Aorta (tissue), 5 donors: ENCODE measurements at regions not wholly inside any gene's neighbourhood (a gene's known extent, or its start where the extent isn't known, plus 50 kb on each side); places are given as distances from the start of the nearest gene placed in this dataset.

Source experiments
- ATAC-seq: fragments of 200-7000 bp; cut with Tn5 transposase; one replicate; pipeline ENCODE4 v1.9.1; 2022; ENCODE audit warnings: moderate library complexity; ENCODE audit not compliant: low FRiP score
- DNase-seq, 2 donors: peaks; one replicate each; pipeline ENCODE4 v3.0.0-alpha.2; 2020
- H3K27ac ChIP-seq, 2 donors: one replicate each; pipeline ENCODE4 v1.5.1; 2013; ENCODE audit warnings: low read length in 2 of 2, mild to moderate bottlenecking in 2 of 2, moderate library complexity in 2 of 2, control low read depth in 1 of 2, inconsistent platforms in 1 of 2, low read depth in 1 of 2
- H3K27me3 ChIP-seq, 2 donors: one replicate each; pipeline ENCODE4 v1.6.1; 2013; ENCODE audit warnings: control low read depth in 1 of 2, low read length in 1 of 2, mild to moderate bottlenecking in 1 of 2, moderate library complexity in 1 of 2; ENCODE audit not compliant: insufficient read depth in 2 of 2, control insufficient read depth in 1 of 2
- H3K36me3 ChIP-seq, 2 donors: one replicate each; pipeline ENCODE4 v1.6.1; 2013; ENCODE audit warnings: control low read depth in 1 of 2, low read length in 1 of 2, mild to moderate bottlenecking in 1 of 2; ENCODE audit not compliant: insufficient read depth in 2 of 2, control insufficient read depth in 1 of 2
- H3K4me1 ChIP-seq, 2 donors: one replicate each; pipeline ENCODE4 v1.6.1; 2013; ENCODE audit warnings: low read length in 2 of 2, control low read depth in 1 of 2, mild to moderate bottlenecking in 1 of 2, moderate library complexity in 1 of 2; ENCODE audit not compliant: insufficient read depth in 2 of 2, control insufficient read depth in 1 of 2
- H3K4me3 ChIP-seq, 2 donors: one replicate each; pipeline ENCODE4 v1.5.1; 2013; ENCODE audit warnings: low read length in 2 of 2, control low read depth in 1 of 2, mild to moderate bottlenecking in 1 of 2
- H3K9me3 ChIP-seq: one replicate; pipeline ENCODE4 v1.6.1; 2013; ENCODE audit warnings: mild to moderate bottlenecking, low read length; ENCODE audit not compliant: control insufficient read depth
- WGBS, 2 donors: extraction: QIAGEN DNeasy Blood & Tissue Kit; methylation state at CpG; one replicate each; pipeline ENCODE4 v1.1.7; 2013; 5-methylcytosine and 5-hydroxymethylcytosine counted together
- intact Hi-C, 2 donors: fragments of 100-400 bp; cut with DNase I; formaldehyde crosslinking; loops; one replicate each; pipeline versions ENCODE4 v1.14.2 to v1.15.0; 2022
- donor health status: healthy with polysubstance abuse.
- donor health status: Bipolar disorder and iron deficiency.
- donor health status: DM: no; HTN: no; CAD: no.
- donor health status: DM: no; HTN: no; CAD: no.
- donor health status: DM: yes; HTN: yes; CAD: no.

DNA sequence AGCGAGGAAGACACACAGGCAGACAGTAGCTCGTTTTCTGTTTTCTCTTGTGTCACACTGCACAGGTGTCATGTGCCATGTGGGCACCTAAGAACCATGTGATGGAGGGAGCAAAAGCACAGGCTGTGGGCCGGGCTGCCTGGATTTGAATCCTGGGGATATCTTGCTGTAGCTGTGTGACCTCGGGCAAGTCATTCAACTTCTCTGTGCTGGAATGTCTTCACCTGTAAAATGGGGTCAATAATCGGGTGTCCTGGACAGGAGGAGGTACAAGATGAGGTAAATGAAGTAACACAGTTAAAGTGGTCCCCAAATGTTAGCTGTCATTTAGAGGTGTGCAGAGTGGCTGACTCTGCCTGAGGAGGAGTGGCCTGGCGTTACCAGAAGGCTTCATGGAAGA, 246.9 kb downstream of the RPS24 start:
- intact Hi-C loops = no loop called here
- Histone ChIP-seq H3K9me3 (no peaks in the 10 kb centered on the region), H3K27me3 (no peaks in the 10 kb centered on the region), H3K4me3 (no peak overlapping the region), H3K4me1 (no peaks in the 10 kb centered on the region), H3K27ac (no peak overlapping the region), H3K36me3 (no peaks in the 10 kb centered on the region)
- ATAC-seq = no peak
- 94 to 95% methylated on average over 6 of the region's 6 CpGs for WGBS, 2 donors
- no peak for DNase-seq

DNA sequence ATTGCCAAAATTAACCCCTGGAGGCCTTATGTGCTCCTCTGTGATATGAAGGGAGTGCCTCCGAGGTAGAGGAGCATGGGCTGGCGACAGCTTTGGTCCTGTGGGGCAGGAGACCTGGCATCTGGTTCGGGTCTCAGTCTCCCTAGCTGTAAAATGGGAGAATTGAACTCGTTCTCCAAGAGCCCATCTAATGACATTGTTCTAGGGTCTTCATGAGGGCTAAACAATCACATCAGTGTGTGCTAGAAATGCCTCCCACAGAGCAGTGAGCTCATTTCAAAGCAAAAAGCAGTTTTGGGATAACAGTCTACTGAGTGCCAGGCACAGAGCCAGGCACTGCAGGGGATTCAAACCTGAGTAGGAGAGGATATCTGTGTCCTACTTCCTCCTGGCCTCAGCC, 248.0 kb downstream of the RPS24 start:
- 97 to 99% methylated on average over 4 of the region's 4 CpGs for WGBS, 2 donors

DNA sequence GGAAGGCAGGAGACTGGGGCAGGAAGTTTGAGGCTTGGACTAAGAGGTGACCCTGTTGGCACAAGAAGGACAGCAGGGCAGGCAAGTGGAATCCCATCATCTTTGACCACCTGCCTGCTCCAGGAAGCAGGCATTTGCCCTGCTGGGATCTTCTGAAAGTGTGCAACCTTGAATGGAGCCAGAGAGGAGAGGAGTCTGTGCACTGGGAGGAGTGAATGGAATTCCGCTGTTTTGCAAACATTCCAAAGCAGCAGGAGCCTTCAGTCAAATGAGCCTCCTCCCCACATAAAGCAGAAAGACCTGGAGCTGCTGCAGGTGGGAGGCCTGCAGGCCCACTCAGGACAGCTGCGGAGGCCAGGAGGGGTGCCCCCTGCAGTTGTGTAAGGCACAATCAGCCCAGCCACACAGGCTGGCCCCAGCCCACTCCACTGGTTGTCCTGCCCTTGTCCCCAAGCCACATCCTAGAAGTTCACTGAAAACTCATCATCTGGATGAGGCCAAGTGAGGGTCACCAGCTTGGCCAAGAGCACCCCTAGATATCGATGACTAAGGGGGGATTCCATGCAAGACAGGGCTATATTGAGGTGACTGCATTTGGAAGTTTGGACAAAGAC, 249.5 kb downstream of the RPS24 start:
- no peak for ATAC-seq
- Histone ChIP-seq H3K27ac (no peak overlapping the region), H3K4me3 (no peak overlapping the region), H3K9me3 (no peaks in the 10 kb centered on the region), H3K36me3 (no peaks in the 10 kb centered on the region), H3K4me1 (no peaks in the 10 kb centered on the region), H3K27me3 (no peaks in the 10 kb centered on the region)
- intact Hi-C loops = no loop called here
- no peak for DNase-seq
- WGBS, 2 donors = 96 to 99% methylated on average over 3 of the region's 3 CpGs

More for the DNA sequence above, 248.0 kb downstream of the RPS24 start:
- no peaks in the 10 kb centered on the region for H3K4me1 ChIP-seq
- no peaks in the 10 kb centered on the region for H3K27me3 ChIP-seq
- no peak overlapping the region for H3K27ac ChIP-seq
- H3K9me3 ChIP-seq = no peaks in the 10 kb centered on the region
- intact Hi-C loops = no loop called here
- no peaks in the 10 kb centered on the region for H3K36me3 ChIP-seq
- H3K4me3 ChIP-seq = no peak overlapping the region
- ATAC-seq (no peak), DNase-seq (no peak)

DNA sequence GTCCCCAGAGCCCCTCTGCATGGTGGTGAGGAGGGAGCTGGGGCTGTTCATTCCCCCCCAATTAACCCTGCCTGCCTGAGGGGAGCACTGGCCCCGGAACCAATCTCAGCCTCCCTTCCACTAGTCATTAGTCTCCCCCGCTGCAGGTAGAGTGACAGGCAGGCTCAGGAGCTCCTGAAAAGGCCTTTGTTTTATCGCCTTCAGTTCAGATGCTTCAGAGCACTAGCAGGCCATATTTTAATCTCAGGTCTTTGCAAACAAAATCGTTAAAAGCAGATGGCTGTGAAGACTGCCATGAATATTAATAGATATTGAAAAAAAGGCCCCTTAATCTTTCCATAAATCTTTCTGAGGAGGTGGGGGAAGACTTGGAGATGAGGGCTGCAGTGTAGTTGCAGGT, 250.7 kb downstream of the RPS24 start:
- no peaks in the 10 kb centered on the region for H3K4me1 ChIP-seq
- no peaks in the 10 kb centered on the region for H3K9me3 ChIP-seq
- no peaks in the 10 kb centered on the region for H3K27me3 ChIP-seq
- 87 to 88% methylated on average over 4 of the region's 4 CpGs for WGBS, 2 donors
- intact Hi-C loops = no loop called here
- no peaks in the 10 kb centered on the region for H3K36me3 ChIP-seq
- DNase-seq (peak in 1 of 2 donors; percentile 13), ATAC-seq (no peak)
- H3K4me3 ChIP-seq = no peak overlapping the region
- no peak overlapping the region for H3K27ac ChIP-seq

DNA sequence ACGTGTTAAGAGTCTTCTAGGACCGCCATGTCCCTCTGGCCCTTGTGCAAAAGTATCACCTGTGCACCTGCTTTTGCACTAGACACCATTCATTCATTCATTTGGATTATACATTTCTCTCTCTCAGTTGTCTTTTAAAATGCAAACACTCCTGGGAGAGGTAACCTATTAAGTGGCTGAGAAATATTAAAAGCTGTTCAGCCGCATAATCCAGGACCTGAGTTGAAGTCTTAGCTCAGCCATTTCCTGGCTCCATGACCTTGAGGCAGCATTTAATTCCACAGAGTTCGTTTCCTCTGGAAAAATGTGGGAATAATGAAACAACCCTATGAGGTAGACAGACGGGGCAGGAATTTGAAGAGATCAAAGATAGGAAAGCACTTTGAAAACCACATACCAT, 251.6 kb downstream of the RPS24 start:
- Histone ChIP-seq H3K4me3 (no peak overlapping the region), H3K36me3 (no peaks in the 10 kb centered on the region), H3K27me3 (no peaks in the 10 kb centered on the region), H3K27ac (no peak overlapping the region), H3K4me1 (no peaks in the 10 kb centered on the region), H3K9me3 (no peaks in the 10 kb centered on the region)
- DNase-seq (no peak), ATAC-seq (no peak)
- intact Hi-C loops = no loop called here
- 69 to 96% methylated on average over 5 of the region's 5 CpGs for WGBS, 2 donors

DNA sequence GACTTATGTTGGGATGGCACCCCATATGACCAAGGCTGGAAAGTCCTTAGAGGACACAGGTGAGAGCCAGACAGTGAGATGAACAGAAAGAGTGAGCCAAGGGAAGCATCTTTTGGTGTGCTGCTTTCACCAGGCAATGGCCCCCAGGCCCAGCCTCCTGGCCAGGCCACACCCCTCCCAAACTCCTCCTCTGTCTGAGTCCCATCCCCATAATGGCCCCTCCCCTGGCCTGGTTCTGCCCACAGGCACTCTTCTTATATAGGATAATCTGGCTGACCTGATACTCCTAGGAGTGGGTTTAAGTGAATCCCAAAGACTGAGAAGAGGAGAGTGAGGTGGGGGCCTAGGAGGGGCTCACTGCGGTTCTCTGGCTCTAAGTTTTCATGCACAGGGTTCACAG, 252.5 kb downstream of the RPS24 start:
- H3K27me3 ChIP-seq = no peaks in the 10 kb centered on the region
- no peak overlapping the region for H3K4me3 ChIP-seq
- H3K4me1 ChIP-seq = no peaks in the 10 kb centered on the region
- DNase-seq (peak in 1 of 2 donors; percentile 17), ATAC-seq (no peak)
- H3K27ac ChIP-seq = no peak overlapping the region
- H3K9me3 ChIP-seq = no peaks in the 10 kb centered on the region
- no peaks in the 10 kb centered on the region for H3K36me3 ChIP-seq
- intact Hi-C loops = no loop called here
- WGBS, 2 donors = 12 to 48% methylated on average over 1 of the region's 1 CpG

DNA sequence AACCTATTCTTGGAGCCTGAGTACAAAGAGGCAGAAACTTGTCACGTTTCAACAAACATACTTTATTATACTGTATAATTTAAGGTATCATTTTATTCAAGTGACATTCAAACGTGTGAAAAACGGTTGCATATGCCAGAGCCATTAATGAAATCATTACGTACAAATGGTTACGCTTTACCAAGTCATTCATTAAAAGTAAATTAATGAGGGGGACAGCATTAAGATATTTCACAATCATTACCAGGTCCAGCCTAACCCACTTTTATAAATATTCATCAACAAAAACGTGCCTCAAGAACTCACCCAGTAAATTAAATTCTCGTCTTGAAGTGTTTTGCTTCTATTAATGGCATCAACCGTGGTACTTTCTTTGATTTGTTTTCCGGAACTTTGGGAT, 253.0 kb downstream of the RPS24 start:
- ATAC-seq (no peak), DNase-seq (no peak)
- no peaks in the 10 kb centered on the region for H3K27me3 ChIP-seq
- no peak overlapping the region for H3K4me3 ChIP-seq
- H3K27ac ChIP-seq = no peak overlapping the region
- no peaks in the 10 kb centered on the region for H3K9me3 ChIP-seq
- WGBS, 2 donors = 70 to 73% methylated on average over 9 of the region's 9 CpGs
- intact Hi-C loops = no loop called here
- no peaks in the 10 kb centered on the region for H3K36me3 ChIP-seq
- H3K4me1 ChIP-seq = no peaks in the 10 kb centered on the region

DNA sequence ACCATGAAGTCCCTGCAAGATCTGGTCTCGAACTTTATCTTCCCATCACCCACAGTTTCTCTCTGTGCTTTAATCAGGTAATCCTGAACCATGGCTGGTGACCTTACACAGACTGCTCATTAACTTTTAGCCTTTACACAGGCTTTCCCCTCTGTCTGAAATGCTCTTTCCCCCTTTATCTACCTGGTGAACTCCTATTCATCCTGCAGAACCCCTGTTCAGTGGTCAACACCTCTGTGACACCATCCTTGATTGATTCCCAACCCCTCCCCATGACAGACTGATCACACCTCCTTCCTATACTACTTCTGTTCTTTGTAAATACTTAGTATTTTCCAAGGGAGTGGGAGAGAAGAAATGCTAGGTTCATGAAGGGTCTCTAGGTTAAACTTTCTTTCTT, 254.0 kb downstream of the RPS24 start:
- intact Hi-C loops = no loop called here
- WGBS, 2 donors = 95 to 96% methylated on average over 1 of the region's 1 CpG
- no peaks in the 10 kb centered on the region for H3K27me3 ChIP-seq
- DNase-seq = no peak
- no peaks in the 10 kb centered on the region for H3K36me3 ChIP-seq
- no peak for ATAC-seq
- no peak overlapping the region for H3K4me3 ChIP-seq
- H3K4me1 ChIP-seq = no peaks in the 10 kb centered on the region
- H3K27ac ChIP-seq = no peak overlapping the region
- no peaks in the 10 kb centered on the region for H3K9me3 ChIP-seq

DNA sequence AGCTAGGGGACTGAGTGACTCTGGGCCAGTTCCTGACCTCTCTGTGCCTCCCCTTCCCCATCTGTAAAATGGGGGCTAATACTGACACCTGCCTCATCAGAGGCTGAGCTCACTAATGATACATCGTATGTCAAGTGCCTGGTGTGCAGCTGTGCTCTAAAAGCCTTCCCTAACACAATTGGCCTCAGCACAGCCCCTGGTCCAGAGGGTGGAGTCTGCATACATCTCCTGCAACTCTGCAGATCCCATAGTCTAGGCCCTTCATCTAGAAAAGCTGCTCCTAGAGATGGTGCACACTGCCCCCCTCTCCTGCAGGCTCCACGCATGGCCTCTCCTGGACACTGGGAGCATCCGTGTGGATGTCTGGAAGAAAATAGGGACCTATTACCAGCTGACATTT, 255.0 kb downstream of the RPS24 start:
- no peaks in the 10 kb centered on the region for H3K4me1 ChIP-seq
- no peak overlapping the region for H3K4me3 ChIP-seq
- no peaks in the 10 kb centered on the region for H3K9me3 ChIP-seq
- H3K36me3 ChIP-seq = no peaks in the 10 kb centered on the region
- no peak for ATAC-seq
- WGBS, 2 donors = 94 to 95% methylated on average over 3 of the region's 3 CpGs
- no peak for DNase-seq
- H3K27me3 ChIP-seq = no peaks in the 10 kb centered on the region
- intact Hi-C loops = no loop called here
- no peak overlapping the region for H3K27ac ChIP-seq
